ENCODE measurements at regions not wholly inside any gene's neighbourhood (a gene's known extent, or its start where the extent isn't known, plus 50 kb on each side); places are given as distances from the start of the nearest gene placed in this dataset.

DNA sequence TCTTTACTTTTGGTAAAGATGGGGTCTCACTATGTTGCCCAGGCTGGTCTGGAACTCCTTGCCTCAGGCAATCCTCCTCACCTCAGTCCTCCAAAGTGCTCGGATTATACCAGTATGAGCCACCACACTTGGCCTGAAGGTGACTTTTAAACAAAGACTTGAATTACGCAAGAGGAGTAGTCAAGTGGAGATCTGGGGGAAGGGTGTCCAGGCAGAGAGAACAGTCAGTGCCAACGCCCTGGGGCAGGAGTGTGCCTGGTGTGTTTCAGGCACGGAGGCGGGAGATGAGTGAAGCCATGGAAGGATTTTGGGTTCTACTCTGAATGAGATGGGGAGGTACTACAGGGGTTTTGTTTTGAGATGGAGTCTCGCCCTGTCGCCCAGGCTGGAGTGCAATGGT, 82.6 kb upstream of the NPTX2 start:
- TF ChIP-seq, protein P1, sequence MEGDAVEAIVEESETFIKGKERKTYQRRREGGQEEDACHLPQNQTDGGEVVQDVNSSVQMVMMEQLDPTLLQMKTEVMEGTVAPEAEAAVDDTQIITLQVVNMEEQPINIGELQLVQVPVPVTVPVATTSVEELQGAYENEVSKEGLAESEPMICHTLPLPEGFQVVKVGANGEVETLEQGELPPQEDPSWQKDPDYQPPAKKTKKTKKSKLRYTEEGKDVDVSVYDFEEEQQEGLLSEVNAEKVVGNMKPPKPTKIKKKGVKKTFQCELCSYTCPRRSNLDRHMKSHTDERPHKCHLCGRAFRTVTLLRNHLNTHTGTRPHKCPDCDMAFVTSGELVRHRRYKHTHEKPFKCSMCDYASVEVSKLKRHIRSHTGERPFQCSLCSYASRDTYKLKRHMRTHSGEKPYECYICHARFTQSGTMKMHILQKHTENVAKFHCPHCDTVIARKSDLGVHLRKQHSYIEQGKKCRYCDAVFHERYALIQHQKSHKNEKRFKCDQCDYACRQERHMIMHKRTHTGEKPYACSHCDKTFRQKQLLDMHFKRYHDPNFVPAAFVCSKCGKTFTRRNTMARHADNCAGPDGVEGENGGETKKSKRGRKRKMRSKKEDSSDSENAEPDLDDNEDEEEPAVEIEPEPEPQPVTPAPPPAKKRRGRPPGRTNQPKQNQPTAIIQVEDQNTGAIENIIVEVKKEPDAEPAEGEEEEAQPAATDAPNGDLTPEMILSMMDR (IDR thresholded peaks at IDR 0.05) = no peak
- no peak for TF ChIP-seq POLR2A (IDR thresholded peaks at IDR 0.05)
